ENCODE measurements at regions not wholly inside any gene's neighbourhood (a gene's known extent, or its start where the extent isn't known, plus 50 kb on each side); places are given as distances from the start of the nearest gene placed in this dataset.

DNA sequence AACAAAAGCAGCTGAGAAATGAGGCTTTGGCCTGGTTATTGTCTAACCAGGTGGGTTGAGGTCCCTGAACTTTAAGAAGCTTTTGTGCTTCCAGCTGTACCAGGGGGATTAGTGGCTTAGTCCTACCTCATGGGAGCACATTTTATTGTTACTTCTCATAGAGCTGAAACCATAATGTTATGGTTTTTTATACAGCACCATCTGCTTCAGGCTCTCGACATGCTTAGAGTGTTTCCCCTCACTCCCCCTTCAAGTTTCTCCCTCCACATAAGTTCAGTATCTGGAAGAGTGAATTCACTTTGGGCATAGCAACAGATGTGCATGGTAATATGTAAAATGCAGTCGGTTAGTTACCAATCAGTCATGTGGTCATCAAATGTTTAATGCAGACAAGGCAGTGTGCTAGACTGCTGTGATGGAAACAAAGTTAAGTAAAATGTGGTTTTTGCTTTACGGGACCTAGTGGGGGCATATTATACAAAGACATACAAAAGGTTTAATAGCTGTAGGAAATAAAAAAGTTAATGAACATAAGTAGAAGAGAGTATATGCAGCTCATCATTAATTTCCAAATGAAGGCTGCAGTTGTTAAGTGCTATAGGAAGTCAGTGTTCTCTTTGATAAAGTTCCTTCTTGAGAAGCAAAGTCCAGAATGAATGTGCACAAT lies 95.9 kb upstream of the SPRY4 start:
- TF ChIP-seq POLR2A (IDR thresholded peaks at IDR 0.05) (no peak), POLR2AphosphoS5 (IDR thresholded peaks at IDR 0.05) (no peak)
- TF ChIP-seq, protein P1, sequence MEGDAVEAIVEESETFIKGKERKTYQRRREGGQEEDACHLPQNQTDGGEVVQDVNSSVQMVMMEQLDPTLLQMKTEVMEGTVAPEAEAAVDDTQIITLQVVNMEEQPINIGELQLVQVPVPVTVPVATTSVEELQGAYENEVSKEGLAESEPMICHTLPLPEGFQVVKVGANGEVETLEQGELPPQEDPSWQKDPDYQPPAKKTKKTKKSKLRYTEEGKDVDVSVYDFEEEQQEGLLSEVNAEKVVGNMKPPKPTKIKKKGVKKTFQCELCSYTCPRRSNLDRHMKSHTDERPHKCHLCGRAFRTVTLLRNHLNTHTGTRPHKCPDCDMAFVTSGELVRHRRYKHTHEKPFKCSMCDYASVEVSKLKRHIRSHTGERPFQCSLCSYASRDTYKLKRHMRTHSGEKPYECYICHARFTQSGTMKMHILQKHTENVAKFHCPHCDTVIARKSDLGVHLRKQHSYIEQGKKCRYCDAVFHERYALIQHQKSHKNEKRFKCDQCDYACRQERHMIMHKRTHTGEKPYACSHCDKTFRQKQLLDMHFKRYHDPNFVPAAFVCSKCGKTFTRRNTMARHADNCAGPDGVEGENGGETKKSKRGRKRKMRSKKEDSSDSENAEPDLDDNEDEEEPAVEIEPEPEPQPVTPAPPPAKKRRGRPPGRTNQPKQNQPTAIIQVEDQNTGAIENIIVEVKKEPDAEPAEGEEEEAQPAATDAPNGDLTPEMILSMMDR (IDR thresholded peaks at IDR 0.05) = no peak
